DND-41 (cell line): ENCODE measurements at regions not wholly inside any gene's neighbourhood (a gene's known extent, or its start where the extent isn't known, plus 50 kb on each side); places are given as distances from the start of the nearest gene placed in this dataset.

Experiments
- ATAC-seq: fragments of 200-7000 bp; cut with Tn5 transposase; 3 replicates; pipeline ENCODE4 v1.9.1; 2021; ENCODE audit warnings: low read depth; ENCODE audit not compliant: insufficient read depth
- DNase-seq: peaks from one replicate; pipeline ENCODE4 v3.0.0-alpha.2; 2020
- H2AFZ ChIP-seq: 2 replicates; pipeline ENCODE4 v1.6.0; 2012; ENCODE audit warnings: low read depth, low read length
- H3K27ac ChIP-seq: 2 replicates; pipeline ENCODE4 v1.5.1; 2012; ENCODE audit warnings: low read length, inconsistent platforms
- H3K27me3 ChIP-seq: fragments of 200-600 bp; sonication (generic); 2 replicates; pipeline ENCODE4 v1.6.0; 2012; ENCODE audit warnings: low read length, mild to moderate bottlenecking, inconsistent platforms; ENCODE audit not compliant: insufficient read depth, poor library complexity
- H3K36me3 ChIP-seq: 2 replicates; pipeline ENCODE4 v1.5.1; 2012; ENCODE audit warnings: low read length, inconsistent platforms; ENCODE audit not compliant: insufficient read depth
- H3K4me1 ChIP-seq: 2 replicates; pipeline ENCODE4 v1.5.1; 2012; ENCODE audit warnings: mild to moderate bottlenecking, low read length; ENCODE audit not compliant: insufficient read depth
- H3K4me2 ChIP-seq: 2 replicates; pipeline ENCODE4 v1.6.0; 2012; ENCODE audit warnings: mild to moderate bottlenecking, moderate library complexity, low read length, inconsistent platforms; ENCODE audit not compliant: insufficient read depth
- H3K4me3 ChIP-seq, 2 experiments: fragments of 200-600 bp in 1 of 2; shearing (Covaris generic) in 1 of 2; 2 replicates each; pipeline ENCODE4 v1.5.1; 2012 to 2016; ENCODE audit warnings: inconsistent platforms in 2 of 2, low read length in 2 of 2, mild to moderate bottlenecking in 2 of 2, low read depth in 1 of 2, moderate library complexity in 1 of 2
- H3K79me2 ChIP-seq: 2 replicates; pipeline ENCODE4 v1.6.0; 2012; ENCODE audit warnings: low read length, inconsistent platforms; ENCODE audit not compliant: insufficient read depth
- H3K9ac ChIP-seq: 2 replicates; pipeline ENCODE4 v1.6.0; 2012; ENCODE audit warnings: low read depth, mild to moderate bottlenecking, inconsistent platforms, low read length, moderate library complexity
- H3K9me3 ChIP-seq: 2 replicates; pipeline ENCODE4 v1.5.1; 2012; ENCODE audit warnings: low read length, moderate library complexity, mild to moderate bottlenecking, inconsistent platforms; ENCODE audit not compliant: insufficient read depth, severe bottlenecking
- H4K20me1 ChIP-seq: 2 replicates; pipeline ENCODE4 v1.6.0; 2012; ENCODE audit warnings: low read length; ENCODE audit not compliant: insufficient read depth
- CTCF ChIP-seq: IDR thresholded peaks from 2 replicates; pipeline ENCODE4 v1.5.1; 2012; ENCODE audit warnings: borderline replicate concordance, low read length, moderate library complexity, mild to moderate bottlenecking; ENCODE audit not compliant: poor library complexity, severe bottlenecking; ENCODE audit errors: extremely low read depth
- EZH2 ChIP-seq: IDR thresholded peaks from 3 replicates; pipeline ENCODE4 v1.6.1; 2012; ENCODE audit warnings: borderline replicate concordance, low read depth, mild to moderate bottlenecking, moderate library complexity, low read length, inconsistent platforms; ENCODE audit not compliant: severe bottlenecking

- Histone ChIP-seq H3K4me3 (no peak overlapping the region), H3K9ac (no peak overlapping the region), H3K36me3 (no peaks in the 10 kb centered on the region), H3K4me2 (no peak overlapping the region), H3K27ac (no peak overlapping the region), H3K9me3 (no peaks in the 10 kb centered on the region), H2AFZ (no peak overlapping the region), H3K4me1 (no peaks in the 10 kb centered on the region), H4K20me1 (no peaks in the 10 kb centered on the region), H3K79me2 (no peaks in the 10 kb centered on the region), H3K27me3 (no peaks in the 10 kb centered on the region)
- no peak for TF ChIP-seq EZH2
- TF ChIP-seq CTCF, result no peak
- no peak for ATAC-seq
- no peak for DNase-seq
These were observed 459.5 kb downstream of the DHX35 start for GRCh38 chr20:39421571-39422105.

- ATAC-seq (no peak), DNase-seq (no peak)
- H2AFZ ChIP-seq, result no peak overlapping the region
- TF ChIP-seq EZH2 (no peak), CTCF (no peak)
- H3K27ac ChIP-seq, result no peak overlapping the region
- no peaks in the 10 kb centered on the region for H3K79me2 ChIP-seq
- no peaks in the 10 kb centered on the region for H3K4me1 ChIP-seq
- H3K9ac ChIP-seq, result no peak overlapping the region
- no peak overlapping the region for H3K4me2 ChIP-seq
- no peaks in the 10 kb centered on the region for H3K36me3 ChIP-seq
- no peaks in the 10 kb centered on the region for H4K20me1 ChIP-seq
- no peak overlapping the region for H3K4me3 ChIP-seq
- H3K27me3 ChIP-seq, result no peaks in the 10 kb centered on the region
- no peaks in the 10 kb centered on the region for H3K9me3 ChIP-seq
These were observed 449.9 kb downstream of the DHX35 start for GRCh38 chr20:39412091-39412490.

- H3K27me3 ChIP-seq, result no peaks in the 10 kb centered on the region
- H2AFZ ChIP-seq, result no peak overlapping the region
These were observed 437.3 kb downstream of the DHX35 start for GRCh38 chr20:39399463-39399862.

More at GRCh38 chr20:39399463-39399862, 437.3 kb downstream of the DHX35 start:
- ATAC-seq, result no peak
- Histone ChIP-seq H3K4me2 (no peak overlapping the region), H3K4me3 (no peak overlapping the region), H4K20me1 (no peaks in the 10 kb centered on the region), H3K36me3 (no peaks in the 10 kb centered on the region), H3K9ac (no peak overlapping the region), H3K79me2 (no peaks in the 10 kb centered on the region), H3K4me1 (no peaks in the 10 kb centered on the region), H3K27ac (no peak overlapping the region), H3K9me3 (no peaks in the 10 kb centered on the region)
- TF ChIP-seq EZH2 (no peak), CTCF (peak; percentile 31)
- no peak for DNase-seq
